GM21723 (cell line): ENCODE measurements at regions not wholly inside any gene's neighbourhood (a gene's known extent, or its start where the extent isn't known, plus 50 kb on each side); places are given as distances from the start of the nearest gene placed in this dataset.
"Not testable (repeated sequence)": the region's sequence is repeated elsewhere in the genome, so short reads cannot be mapped to it uniquely, and the experiment has no call there.

Experiments
- ATAC-seq: cut with Tn5 transposase; IDR thresholded peaks from one replicate; pipeline ENCODE4 v1.9.1; 2021; ENCODE audit warnings: mild to moderate bottlenecking, moderate library complexity; ENCODE audit not compliant: unreplicated experiment

DNA sequence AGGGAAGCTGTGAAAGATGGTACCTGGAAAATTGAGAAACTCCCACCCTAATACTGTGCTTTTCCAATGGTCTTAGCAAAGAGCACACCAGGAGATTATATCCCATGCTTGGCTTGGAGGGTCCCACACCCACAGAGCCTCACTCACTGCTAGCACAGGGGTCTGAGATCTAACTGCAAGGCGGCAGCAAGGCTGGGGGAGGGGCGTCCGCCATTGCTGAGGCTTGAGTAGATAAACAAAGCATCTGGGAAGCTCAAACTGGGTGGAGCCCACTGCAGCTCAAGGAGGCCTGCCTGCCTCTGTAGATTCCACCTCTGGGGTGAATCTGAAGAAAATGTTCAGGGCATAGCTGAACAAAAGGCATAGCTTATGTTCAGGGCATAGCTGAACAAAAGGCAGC lies 510.6 kb upstream of the LMO3 start:
- ATAC-seq = not testable (repeated sequence)

DNA sequence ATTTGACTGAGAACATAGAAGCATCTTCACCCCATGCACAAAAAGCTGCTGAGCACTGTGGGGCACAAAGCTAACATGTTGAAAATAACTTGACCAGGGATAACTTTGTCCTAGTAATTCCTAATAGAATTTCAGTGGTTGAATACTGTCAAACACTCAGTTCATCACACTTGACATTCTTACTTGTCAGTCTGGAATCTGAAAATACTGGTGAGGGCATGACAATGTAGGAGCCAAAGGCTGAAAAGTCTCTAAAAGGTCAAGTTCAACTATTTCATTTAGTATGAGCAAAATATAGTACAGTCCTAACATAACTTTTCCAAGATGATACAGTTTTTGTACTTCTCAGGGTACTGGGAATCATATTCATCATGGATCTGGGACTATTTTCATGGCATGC lies 504.4 kb upstream of the LMO3 start:
- ATAC-seq = no peak

DNA sequence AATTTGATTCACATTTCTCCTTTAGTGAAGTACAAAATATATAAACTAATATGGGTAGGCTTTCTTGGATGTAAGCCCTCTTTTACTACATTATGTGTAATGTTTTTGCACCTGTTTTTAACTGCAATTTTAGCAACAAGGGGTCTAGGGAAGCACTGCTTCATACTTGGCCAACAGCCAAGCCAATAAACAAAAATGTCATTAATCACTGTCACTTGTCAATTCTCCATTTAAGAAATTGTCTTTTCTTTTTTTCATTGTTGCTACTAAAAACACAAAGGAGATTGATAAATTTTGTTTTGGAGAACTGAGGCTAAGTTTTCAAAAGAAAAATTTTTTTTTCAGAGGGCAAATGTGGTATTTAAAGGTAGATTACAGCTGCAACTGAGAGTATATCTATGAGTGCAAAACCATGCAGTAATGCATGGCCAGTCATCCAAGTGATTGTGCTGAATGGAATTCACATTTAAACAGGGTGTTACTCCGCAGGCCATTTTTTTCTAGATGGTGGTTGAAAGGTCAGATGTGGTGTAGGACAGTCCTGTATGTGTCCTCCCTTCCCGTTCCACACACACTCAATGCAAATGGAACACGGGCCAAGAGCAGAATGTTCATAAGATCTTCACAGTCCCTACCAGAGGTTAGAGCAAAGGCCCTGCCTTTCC lies 503.0 kb upstream of the LMO3 start:
- ATAC-seq = no peak

DNA sequence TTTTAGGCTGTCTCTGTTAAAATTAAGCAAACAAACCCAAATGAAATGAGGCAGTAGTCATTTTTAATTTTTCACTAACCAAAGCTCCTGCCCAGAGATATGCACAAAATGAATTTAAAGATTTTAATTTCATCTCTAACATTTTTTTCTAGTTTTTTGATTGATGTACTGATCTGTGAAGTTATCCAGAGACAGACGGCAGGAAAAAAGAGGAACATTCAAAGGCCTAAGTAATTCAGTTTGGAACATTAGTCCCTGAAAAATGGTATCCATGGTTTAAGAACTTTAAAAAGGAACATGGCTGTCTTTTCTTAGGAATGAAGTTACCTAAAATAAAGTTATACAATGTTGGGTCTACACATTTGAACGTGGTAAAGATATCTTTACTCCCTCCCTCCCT lies 498.8 kb upstream of the LMO3 start:
- ATAC-seq = no peak

DNA sequence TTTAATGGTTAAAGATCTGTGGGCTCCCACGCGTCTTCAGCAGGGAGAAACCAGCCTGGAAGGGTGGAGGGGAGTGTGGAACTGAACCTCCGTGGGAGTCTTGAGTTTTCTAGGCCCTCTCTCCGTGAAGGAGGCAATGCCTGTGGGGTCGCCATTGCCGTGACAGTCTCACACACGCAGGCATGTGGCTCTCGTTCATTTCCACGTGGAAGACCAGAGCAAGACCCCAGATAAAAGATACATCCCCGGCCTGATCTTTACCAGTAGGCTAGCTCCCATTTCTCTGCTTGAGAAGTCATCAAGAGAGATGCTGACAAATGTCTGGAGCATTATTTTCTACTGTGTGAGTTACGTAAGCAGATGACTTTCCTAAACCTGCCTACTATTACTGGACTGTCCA lies 491.7 kb upstream of the LMO3 start:
- ATAC-seq = no peak

DNA sequence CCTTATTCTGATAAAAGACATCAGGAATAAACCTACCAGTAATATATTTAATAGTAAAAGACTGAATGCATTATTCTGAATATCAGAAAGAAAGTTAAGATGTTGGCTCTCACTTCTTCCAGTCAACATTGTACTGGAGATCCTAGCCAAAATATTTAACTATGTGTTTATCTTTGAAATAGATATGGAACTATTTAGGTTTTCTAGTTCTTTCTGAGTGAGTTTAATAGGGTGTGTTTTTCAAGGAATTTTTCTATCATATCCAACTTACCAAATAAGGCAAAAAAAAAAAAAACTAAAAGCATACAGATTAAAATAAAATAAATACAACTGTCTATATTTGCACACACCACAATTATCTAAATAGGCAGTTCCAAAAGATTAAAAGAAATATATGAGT lies 478.9 kb upstream of the LMO3 start:
- ATAC-seq = no peak

DNA sequence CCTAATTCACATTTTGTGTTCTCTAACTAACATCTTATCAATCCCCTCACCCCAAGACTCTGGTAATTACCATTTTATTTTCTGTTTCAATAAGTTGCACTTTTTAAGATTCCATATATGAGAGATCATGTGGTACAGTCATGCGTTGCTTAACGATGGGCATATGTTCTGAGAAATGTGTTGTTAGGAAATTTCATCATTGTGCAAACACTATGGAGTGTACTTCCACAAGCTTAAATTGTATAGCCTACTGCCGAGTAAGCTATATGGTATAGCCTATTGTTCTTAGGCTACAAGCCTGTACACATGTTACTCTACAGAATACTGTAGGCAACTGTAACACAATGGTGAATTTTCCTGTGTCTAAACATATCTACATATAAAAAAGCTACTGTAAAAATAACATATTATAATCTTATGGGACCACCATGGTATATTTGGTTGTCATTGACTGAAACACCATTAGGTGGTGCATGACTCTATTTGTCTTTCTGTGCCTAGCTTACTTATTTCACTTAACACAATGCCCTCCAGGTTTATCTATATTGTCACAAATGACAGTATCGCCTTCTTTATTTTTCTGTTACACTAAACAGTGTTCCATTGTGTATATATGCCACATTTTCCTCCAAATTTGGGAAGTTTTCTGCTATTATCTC lies 473.4 kb upstream of the LMO3 start:
- ATAC-seq = no peak

DNA sequence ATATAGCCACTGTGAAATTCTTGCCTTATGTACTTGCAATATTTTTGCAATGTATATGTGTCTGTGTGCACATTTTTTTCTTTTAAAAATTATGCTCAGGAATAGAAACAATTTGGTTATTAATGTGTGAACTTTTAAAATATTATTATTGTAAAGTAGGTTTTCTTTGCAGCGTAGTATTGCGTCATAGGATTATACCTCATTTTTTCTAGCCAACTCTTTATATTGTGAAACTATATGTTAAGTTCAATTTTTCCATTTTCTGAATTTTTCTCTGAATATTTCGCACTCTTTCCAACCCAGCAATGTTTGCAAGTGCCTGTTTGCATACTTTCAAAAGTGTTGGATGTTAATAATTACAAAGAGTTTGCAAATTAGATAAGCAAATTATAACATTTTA lies 471.6 kb upstream of the LMO3 start:
- ATAC-seq = no peak

DNA sequence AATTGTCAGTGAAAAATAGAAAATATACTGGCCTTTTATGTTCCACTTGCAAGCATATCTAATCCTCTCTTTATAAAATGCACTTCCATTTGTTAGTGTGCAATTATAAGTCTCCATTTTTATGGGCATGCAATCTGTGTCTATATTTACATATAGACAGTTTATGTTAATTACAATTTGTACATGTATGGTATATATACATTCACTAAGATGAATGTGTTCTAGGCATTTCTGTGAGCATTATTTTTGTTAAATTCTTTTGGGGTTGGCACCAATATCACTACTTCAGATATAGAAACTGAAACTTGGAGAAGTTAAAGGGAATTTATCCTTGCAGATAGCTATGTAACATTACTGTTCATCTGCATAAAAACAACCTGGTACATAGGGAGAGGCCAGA lies 470.8 kb upstream of the LMO3 start:
- no peak for ATAC-seq

DNA sequence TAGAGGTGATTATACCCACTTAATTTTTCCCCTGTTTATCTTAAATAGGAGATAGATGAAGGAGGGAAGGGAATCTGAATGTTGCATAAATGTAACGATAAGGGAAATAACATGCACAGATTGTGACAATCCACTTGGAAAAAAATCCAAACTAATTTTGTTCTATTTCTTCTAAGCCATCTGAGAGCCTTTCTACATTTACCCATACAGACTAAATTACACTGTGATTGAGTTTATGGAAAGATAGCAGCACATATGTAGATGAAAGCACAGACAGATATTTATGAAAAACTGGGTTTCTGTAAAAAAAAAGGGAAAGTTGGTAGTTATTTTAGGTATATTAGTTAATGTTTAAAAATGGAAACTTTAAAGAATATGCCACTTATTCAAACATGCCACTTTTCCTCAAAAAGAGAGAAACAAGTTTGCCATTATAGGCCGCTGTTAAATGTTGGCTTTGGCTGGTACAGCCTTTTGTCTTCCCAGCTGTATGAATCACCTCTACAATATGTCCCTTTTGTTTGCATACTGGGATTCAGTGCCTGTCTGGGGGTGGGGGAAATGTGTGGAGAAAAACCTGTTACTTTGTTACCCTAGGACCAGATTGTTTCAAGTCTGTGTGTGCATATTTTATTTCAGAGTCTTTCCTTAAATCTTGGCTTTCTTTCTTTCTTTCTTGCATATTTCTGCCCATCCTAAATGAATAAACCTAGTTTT lies 470.2 kb upstream of the LMO3 start:
- no peak for ATAC-seq

DNA sequence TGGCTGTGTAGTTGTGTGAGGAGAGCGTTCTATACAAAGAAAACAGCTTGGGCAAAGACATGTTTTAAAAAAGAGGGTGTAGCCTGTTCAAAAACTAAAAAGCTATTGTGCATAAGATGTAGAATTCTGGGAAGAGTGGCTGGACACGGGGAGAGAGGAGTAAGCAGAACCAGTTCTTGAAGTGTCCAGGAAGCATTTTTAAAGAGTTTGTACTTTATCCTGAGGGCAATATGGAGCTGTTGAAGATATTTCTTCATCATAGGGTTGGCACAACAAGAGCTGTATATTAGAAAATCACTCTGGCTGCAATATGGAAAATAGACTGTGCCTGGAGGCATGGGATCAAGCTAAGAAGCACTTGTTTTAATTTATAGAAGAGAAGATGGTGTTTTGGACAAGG lies 458.9 kb upstream of the LMO3 start:
- no peak for ATAC-seq

DNA sequence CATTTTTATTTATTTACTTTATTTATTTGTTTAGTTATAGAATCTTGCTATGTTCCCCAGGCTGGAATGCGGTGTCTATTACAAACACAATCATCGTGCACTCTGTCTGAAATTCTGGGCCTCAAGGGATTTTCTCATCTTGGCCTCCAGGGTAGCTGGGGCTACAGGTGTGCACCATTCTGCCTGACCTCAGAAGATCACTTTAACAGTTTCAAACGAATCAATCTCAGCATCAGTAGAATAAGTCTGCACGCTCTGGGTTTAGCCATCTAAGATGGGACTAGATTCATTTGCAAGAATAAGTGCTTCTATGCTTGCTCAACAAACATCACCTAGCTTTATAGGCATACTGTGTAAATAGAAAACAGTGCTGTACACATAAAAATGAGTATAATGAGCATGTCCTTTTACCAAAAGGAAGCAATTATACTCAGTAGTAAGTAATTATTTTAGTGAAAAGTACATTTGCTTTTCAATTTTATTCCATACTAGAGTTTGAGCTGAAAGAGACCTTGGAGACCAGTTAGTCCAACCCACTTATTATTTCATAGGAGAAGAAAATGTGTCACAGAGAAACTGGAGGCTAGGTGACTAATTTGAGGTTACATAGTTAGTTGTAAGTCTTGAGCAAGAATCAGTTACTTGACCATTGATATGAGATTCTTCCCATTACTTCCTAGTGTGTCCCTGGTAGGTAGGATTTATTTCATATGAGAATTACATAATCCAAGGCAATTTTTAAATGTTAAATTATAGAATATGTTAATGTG lies 456.5 kb upstream of the LMO3 start:
- ATAC-seq = no peak

DNA sequence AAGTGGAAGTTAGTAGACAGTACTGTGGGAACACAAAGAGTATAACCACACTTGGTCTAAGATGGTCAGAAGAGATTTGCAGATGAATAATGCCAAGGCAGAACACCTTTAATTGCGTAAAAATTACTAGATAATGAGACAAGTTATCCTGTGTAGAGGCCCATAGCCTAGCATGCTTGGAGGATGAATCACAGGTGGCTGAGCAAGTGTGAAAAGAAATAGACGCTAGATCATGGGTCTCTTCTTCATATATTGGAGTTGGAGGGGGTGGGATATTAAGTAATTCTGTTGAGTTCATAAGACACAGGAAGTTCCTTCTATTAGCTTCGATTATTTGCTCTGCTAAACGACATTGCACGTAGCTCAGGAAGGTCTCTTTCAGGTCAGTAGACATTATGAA lies 454.3 kb upstream of the LMO3 start:
- no peak for ATAC-seq

DNA sequence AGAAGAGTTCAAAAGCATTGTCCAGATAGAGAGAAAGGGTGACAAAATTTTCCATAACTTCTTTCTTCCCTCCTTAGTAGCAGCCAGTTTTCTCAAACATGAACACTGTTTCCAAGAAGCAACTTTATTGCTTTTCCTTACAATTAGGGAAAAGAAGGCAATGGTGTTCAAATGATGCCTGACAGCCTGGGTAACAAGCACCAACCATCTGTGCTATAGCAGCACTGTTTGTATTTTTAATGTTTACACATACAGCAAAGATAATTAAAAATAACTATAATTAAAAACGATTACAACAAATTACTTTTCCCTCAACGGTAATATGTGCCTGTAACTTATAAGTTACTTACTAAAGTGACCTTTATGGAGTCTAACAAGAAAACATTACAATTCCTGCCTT lies 450.6 kb upstream of the LMO3 start:
- ATAC-seq = no peak

DNA sequence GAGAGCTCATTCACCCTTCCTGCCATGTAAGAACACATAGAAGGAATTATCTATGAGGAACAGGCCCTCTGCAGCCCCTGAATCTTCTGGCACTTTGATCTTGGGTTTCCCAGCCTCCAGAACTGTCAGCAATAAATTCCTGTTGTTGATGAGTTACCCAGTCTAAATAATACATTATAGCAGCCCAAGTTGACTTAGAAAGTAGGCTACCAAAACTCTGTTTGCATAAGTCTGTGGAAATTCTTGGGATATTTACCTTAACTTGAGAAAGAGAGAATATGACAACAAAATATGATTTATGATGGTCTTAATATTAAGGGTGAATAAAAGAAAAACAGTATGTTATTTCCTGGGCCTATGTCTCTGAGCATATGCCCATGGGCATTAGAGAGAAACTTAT lies 433.0 kb upstream of the LMO3 start:
- no peak for ATAC-seq

DNA sequence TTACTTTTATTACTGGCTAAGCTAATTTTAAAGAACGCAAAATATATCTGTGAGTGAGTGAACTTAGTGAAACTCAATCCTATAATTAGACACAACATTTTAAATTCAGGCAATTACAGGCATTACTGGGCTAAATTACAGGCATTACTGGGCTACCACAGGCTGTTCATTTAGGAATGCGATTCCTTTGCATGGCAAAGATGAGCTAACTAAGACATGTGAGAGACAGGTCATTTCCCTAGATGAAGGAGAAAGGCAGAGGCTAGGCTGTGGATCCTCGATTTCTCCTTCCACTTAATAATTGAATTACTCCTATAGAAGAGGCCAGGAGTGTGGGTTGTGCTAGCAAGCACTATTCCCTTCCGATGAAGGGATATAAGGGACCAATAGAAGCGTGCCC lies 429.4 kb upstream of the LMO3 start:
- ATAC-seq = no peak

DNA sequence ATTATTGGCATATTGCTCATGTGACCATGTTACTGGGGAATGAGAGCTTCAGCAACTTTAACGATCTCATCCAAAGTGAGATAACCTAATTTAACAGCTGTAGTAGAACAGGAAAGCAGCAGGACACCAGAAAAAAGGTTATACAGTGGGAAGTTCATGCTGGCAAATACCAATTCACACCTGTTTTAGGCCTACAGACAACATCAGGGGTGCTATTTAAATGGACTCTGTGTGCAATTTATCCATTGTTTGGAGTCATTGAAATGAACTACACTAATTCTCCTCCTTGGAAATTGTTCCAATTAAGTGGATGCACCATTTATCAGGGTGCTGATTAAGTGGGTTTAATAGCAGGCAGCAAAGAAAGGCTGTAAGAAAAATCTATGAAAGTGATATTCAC lies 424.4 kb upstream of the LMO3 start:
- ATAC-seq = no peak

DNA sequence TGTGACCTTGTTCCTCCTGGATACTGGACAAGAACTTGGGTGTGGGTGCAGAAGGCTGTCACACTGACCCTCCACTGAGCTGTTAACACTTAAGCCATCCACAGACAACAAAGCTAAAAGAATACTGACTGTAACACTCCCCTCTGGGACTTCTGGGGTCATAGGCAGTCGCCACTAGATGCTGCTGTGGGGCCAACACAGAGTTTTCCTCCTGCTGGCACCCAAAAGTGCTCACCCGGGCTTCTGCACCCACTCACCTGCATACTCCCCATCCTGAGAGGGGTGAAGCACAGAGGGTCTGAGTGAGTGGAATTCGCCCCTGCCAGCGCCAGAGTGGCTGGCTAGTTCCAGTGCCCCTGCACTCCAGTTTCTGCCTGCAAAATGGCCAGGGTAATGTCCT lies 422.4 kb upstream of the LMO3 start:
- ATAC-seq = no peak

DNA sequence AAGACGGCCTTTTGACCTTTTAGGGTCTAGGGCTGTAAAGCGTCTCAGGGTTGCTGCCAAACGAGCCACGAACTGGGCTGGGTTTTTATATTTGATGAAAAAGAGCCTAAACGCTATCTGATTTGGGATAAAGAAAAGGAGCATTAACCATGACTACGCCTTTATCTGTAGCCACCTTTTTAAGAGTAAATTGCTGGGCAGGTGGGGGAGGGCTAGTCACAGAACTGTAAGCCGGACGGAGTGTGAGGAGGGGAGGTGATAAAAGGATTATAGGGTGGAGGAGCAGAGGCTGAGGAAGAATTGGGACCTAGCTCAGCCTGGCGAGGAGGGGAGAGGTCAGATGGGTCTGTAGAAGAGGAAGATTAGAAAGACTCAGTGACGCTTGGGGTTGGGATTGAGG lies 419.5 kb upstream of the LMO3 start:
- not testable (repeated sequence) for ATAC-seq

DNA sequence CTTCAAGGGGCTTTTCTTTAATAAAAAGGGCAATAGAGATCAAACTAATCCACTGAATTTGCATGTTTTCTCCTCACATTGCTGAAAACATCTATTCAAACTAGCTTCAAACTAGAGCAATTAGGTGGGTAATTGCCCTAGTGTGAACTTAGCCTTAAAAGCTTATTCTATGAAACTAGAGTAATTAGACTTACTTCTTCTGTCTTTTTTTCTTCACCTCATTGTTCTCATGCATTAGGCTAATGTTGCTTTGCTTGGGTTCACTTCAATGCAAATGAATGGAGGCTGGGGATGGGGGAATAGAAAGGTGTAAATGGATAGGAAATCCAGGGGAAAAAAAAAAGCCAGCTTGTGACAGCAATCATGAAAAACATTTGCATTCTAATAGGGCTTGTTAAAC lies 414.8 kb upstream of the LMO3 start:
- no peak for ATAC-seq

DNA sequence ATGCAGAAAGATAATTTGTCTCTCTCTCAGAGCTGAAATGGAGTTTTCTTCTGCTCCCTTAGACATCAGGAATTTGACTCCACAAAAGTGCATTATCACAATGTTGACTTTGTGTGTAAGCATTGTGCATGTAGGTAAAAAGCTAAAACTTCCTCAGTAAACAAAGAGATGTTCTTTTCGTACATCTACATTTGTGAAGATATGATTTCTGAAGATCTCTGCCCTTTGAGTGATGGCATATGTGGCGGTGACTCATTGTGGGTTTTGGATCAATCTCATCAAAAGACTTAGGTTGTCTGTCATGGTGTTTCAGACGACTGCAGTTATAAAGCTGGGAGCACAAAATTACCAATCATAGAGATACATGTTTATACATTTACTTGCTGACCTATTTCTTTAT lies 411.4 kb upstream of the LMO3 start:
- ATAC-seq = no peak
